GM10266 (cell line): ENCODE measurements at regions not wholly inside any gene's neighbourhood (a gene's known extent, or its start where the extent isn't known, plus 50 kb on each side); places are given as distances from the start of the nearest gene placed in this dataset.
A peak's percentile ranks its signal among the peaks of the same experiment; 100 is the strongest.
"Not testable (repeated sequence)": the region's sequence is repeated elsewhere in the genome, so short reads cannot be mapped to it uniquely, and the experiment has no call there.

Source experiments
- DNase-seq: peaks from one replicate; pipeline ENCODE4 v3.0.0; 2012; ENCODE audit errors: extremely low spot score
- TF ChIP-seq, protein P1 (sequence below): IDR thresholded peaks from 2 replicates; pipeline ENCODE4 v1.5.1; 2012; ENCODE audit warnings: mild to moderate bottlenecking, low read depth; ENCODE audit not compliant: control insufficient read depth, insufficient read depth; ENCODE audit errors: missing control alignments

DNA sequence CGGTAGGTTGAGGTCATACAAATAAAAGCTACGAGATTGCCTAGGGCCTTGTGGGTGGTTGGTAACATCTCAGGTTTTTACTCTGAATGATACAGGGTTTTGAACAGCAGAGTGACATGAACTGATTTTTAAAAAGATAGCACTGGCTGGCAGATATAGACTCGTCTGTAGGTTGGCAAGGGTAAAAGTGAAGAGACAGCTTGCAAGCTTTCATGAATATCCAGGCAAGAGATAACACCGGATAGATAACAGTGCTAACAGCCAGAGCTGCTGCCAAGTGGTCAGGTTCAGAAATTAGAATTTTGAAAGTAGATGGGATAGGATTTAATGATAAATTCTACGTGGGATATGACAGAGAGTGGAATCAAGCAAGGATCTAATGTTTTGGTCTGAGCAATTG lies 299.7 kb upstream of the AADAT start:
- TF ChIP-seq, protein P1, sequence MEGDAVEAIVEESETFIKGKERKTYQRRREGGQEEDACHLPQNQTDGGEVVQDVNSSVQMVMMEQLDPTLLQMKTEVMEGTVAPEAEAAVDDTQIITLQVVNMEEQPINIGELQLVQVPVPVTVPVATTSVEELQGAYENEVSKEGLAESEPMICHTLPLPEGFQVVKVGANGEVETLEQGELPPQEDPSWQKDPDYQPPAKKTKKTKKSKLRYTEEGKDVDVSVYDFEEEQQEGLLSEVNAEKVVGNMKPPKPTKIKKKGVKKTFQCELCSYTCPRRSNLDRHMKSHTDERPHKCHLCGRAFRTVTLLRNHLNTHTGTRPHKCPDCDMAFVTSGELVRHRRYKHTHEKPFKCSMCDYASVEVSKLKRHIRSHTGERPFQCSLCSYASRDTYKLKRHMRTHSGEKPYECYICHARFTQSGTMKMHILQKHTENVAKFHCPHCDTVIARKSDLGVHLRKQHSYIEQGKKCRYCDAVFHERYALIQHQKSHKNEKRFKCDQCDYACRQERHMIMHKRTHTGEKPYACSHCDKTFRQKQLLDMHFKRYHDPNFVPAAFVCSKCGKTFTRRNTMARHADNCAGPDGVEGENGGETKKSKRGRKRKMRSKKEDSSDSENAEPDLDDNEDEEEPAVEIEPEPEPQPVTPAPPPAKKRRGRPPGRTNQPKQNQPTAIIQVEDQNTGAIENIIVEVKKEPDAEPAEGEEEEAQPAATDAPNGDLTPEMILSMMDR = no peak
- DNase-seq = no peak

DNA sequence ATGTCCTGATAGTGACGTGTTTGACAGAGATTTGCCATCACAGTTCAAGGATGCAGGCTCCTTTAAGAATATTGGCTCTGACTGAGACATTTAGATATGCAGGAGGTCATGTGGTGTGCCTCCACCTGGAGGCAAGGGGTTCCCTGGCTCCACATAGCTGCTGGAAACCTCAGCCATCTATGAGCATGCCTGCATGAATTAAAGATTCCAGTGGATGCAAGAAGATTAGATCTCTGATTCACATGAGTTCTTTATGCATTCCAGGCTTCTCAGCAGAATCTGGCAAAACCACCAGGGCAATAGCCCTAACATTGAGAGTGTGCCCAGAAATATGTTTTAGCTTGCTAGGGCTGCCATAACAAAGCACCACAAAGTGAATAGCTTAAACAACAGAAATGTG lies 298.5 kb upstream of the AADAT start:
- DNase-seq = no peak
- TF ChIP-seq, protein P1 = no peak

DNA sequence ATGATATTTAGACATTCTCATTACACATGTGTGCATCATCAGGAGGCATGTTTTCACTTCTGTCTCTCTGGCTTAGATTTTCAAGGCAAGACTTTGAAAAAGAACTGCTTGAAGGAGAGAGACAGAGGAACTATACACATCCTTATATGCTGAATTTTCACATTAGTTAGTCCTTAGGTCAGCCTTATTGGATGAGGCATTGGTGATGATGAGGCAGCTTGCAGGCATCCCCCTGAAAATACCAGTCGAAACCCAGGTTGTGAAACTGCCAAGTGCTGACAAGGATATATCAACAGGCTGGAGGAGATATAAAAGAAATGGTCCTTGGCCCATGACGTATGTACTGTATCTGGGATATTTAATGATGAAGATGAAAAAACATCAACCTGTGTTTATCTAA lies 297.2 kb upstream of the AADAT start:
- TF ChIP-seq, protein P1 = no peak
- DNase-seq = no peak

DNA sequence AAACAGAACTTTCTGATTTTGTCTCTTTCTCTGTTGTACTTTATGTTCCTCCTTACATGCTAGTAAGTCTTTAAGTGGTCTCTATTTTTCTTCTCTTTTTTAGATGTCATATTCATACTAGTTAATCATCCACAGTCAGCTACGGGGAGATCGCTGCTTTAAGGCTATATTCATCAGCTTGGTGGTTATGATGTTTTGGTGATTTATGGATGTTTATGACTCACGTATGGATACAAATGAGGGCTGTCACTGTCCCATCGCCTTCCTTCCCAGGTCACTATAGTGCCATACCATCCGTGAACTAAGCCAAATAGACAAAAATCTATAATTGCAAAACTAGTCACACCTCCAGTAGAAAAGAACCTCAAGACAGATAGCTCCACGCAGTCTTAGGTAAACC lies 296.8 kb upstream of the AADAT start:
- TF ChIP-seq, protein P1 = no peak
- DNase-seq = no peak

DNA sequence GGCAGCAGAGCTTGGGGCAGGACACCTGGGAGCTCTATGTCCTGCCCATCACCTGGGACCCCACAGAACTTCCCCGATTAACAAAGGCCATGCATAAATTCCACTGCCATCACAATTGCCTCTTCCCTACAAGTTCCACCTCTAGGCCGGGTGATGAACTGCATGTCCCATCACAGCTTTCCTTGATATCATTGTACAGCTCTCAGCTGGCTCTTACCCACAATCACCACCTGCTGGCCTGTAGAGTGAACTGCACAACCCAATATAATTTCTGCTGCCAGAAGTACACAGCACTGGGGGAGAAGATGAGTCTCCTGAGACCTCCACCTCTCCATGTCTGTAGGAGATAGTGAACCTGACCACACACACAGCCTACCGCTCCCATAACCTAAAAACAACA lies 285.0 kb upstream of the AADAT start:
- TF ChIP-seq, protein P1 = peak; percentile 68
- peak; percentile 33 for DNase-seq

DNA sequence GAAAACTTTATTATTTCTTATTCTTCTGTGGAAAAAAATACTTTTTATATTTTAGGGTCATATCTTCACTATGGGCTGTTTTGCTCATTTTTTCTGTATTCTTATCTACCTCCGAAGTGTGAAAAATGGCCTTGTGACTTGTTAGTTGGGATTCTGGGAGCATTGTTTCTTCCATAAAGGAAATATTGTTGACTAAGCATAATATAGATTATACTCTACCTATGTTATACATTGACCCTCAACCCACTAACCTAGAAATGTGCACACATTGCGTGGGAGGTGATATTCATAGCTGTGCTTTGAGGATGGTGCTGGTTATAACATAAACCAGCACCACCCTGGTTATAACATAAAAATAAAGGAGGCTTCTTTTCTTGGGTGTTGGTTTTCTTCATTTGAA lies 259.2 kb upstream of the AADAT start:
- TF ChIP-seq, protein P1 = no peak
- no peak for DNase-seq

DNA sequence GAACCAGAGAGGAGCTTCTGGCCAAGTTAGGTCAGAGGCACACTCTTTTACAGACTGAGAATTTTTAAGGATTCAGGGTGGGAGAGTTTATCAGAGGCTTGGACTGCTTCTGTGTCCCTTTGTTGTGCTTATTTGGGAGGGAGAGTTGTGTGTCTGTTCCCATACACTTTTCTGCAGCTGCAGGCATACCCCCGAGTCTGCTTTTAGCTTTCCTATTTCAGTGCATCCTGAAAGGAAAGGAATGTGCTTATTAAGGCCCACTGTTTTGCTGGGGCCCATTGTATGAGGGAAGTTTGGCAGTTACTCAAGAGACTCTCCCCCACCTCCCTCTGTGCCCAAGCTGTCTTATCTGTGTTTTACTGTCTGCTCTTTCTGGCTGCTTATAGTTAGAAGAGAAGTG lies 257.4 kb upstream of the AADAT start:
- not testable (repeated sequence) for DNase-seq

DNA sequence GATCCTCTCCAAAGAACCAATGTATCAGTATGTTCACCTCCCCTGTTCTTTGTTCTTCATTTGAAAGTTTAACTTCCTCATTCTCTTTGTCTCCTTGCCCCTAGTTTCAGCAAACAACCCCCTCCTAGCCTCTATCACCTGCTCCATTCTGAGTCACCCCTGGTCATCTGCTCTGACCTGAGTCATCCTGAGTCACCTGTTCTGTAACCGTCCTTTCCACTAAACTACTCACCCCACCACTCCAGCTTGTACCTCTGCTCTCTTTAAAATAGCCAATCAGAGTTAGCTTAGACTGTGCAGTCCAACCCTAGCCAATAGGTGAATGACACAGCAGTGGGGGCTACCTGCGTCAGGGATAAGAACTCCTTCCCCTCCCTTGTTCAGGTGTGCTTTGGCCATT lies 249.8 kb upstream of the AADAT start:
- DNase-seq = no peak
- TF ChIP-seq, protein P1 = no peak
